ENCODE measurements at regions not wholly inside any gene's neighbourhood (a gene's known extent, or its start where the extent isn't known, plus 50 kb on each side); places are given as distances from the start of the nearest gene placed in this dataset.

DNA sequence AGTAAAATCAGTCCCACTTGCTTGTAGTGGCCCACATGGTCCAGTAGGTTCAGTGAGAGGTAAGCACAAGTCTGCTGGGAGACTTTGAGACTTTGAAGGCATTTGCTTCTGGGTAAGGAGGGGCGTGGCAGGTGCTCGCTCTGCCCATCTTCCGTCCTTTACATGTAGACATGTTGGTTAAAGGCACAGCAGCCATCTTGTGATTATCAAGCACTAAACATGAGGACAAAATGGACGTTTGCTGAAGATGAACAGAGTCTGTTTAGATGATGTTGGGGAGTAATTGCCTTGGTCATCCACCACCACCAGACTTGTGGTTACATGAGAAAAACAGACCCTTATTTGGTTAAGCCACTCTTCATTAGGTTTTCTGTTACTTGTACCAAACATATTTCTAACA lies 252.8 kb upstream of the PARD3B start:
- TF ChIP-seq CTCF (IDR thresholded peaks at IDR 0.05) (no peak), EP300 (IDR thresholded peaks at IDR 0.05) (no peak)
